COLO829 (cell line): ENCODE measurements at regions not wholly inside any gene's neighbourhood (a gene's known extent, or its start where the extent isn't known, plus 50 kb on each side); places are given as distances from the start of the nearest gene placed in this dataset.

Experiments
- DNase-seq: peaks from one replicate; pipeline ENCODE4 v3.0.0; 2012; ENCODE audit warnings: low spot score

DNA sequence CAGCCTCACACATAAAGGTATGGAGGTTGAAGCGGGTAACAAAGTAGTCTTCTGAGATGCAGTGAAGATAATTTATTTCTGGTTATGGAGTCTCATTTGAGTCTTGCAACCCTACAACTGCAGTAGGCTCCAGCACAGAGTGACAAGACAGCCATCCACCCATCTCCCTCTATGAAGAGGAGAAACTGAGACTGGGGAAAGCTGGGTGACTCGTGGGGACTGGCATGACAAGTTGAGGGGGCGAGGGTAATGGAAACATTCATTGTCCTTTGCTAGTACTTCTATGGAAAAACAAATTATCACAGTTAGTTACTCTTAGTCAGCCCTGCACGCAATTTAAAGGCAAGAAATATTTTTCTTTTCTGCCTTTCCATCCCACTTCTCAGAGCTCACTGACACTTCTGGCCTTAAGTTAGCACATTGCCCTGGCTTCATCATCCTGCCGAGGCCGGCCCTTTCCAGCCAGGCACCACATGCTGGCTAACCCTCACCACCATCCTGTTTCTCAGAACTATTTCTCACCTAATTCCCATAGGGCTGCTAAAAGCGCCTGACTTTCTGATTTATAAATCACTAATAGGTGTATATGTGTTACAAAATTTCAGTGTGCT, 361.1 kb downstream of the ETS1 start:
- DNase-seq = no peak

DNA sequence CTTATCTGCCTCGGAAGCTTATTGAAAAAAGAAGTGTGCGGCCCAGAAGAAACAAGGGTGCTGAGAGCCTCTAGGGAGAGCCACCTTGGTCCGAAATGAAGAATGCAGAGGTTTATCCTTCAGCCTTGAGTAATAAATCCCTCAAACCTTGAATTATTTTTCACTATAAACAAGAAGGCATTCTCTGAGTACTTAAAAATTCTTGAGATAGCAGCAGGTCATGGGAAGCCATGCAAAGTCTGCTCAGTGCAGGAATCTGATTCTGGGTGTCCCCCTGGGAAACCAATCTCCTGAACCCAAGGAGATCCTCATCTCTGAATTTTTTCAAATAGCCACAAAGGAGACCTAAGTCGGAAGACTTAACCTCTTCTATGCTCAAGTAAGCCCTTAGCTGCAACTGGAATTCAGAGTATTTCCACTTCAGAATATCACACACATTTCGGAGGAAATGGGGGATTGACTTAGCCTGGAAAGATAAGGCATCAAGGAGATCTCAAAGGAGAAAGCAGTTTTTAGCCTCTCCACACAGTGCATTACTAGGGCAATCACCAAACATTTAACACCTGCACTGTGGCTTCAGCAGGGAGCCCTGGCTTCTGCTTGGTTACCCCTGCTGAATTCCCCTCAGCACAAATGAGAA, 365.0 kb downstream of the ETS1 start:
- no peak for DNase-seq

GRCh38 chr11:128219731-128220120, 367.6 kb downstream of the ETS1 start:
- no peak for DNase-seq

- no peak for DNase-seq
Observed at GRCh38 chr11:128216198-128216597, 371.2 kb downstream of the ETS1 start.

- no peak for DNase-seq
Observed at GRCh38 chr11:128215238-128215882, 372.0 kb downstream of the ETS1 start.

DNA sequence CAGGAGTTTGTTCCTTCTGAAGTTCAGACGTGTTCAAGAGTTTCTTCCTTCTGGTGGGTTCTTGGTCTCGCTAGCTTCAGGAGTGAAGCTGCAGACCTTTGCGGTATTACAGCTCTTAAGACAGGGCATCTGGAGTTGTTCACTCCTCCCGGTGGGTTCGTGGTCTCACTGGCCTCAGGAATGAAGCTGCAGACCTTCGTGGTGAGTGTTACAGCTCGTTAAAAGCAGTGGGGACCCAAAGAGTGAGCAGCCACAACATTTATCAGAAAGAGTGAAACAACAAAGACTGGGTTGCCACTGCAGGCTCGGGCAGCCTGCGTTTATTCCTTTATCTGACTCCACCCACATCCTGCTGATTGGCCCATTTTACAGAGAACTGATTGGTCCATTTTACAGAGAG, 373.1 kb downstream of the ETS1 start:
- no peak for DNase-seq

DNA sequence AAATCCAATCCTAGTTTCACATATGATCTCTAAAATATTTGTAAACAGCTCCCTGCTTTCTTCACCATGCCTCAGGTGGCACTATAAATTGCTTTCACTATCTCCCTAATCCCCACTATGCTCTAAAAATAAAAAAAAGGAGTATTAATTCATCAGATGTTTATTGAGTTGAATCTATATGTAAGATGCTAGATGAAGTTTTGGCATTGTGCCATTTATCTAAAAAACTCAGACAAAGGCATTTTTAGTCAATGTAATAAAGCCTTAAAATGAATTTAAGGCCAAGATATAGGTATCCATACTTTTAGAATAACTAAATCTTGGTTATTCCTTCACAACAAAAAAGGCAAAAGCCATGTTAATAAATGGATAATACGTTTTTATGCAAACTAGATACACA, 373.9 kb downstream of the ETS1 start:
- no peak for DNase-seq

- DNase-seq = no peak
Observed at GRCh38 chr11:128212324-128212723, 375.0 kb downstream of the ETS1 start.

- peak; percentile 86 for DNase-seq
Observed at GRCh38 chr11:128210148-128210940, 377.0 kb downstream of the ETS1 start.

DNA sequence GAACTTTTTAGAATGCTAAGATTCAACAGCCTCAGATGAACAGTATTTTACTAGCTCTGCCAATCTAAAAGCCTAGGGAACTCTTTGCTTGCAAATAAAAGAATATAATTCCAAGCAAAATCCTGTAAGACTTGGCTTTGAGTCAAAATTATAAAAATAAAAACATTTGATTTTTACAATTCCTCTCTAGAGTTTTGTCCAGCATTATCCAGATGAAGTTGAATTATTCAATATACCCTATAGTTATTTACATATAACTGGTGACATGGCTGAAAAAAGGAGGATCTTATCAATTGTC, 378.3 kb downstream of the ETS1 start:
- no peak for DNase-seq

GRCh38 chr11:128208329-128209137, 378.8 kb downstream of the ETS1 start:
- DNase-seq = peak; percentile 6

GRCh38 chr11:128207861-128208321, 379.5 kb downstream of the ETS1 start:
- DNase-seq = no peak

DNA sequence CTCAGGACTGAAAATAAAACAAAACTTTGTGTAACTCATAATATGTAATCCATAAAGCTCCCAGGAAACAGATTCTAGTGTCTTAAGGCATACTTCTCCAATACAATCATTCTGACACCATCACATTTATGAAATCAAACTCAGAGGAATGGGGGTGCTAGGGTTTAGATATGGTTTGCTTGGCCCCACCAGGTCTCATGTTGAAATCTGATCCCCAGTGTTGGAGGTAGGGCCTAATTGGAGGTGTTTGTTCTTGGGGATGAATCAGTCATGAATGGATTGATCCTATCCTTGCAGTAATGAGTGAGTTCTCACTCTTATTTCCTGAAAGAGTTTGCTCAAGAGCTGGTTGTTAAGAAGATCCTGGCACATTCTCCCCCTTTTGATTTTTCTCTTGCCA, 380.9 kb downstream of the ETS1 start:
- no peak for DNase-seq

DNA sequence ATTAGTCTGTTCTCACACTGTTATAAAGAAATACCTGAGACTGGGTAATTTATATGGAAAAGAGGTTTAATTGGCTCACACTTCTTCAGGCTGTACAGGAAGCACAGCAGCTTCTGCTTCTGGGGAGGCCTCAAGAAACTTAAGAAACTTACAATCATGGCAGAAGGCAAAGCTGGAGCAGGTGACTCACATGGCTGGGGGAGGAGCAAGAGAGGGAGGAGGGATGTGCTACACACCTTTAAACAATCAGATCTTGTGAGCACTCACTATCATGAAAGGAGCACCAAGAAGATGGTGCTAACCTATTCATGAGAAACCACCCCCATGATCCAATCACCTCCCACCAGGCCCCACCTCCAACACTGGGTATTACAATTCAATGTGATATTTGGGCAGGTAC, 381.6 kb downstream of the ETS1 start:
- no peak for DNase-seq

- DNase-seq = no peak
Observed at GRCh38 chr11:128204898-128205297, 382.5 kb downstream of the ETS1 start.

DNA sequence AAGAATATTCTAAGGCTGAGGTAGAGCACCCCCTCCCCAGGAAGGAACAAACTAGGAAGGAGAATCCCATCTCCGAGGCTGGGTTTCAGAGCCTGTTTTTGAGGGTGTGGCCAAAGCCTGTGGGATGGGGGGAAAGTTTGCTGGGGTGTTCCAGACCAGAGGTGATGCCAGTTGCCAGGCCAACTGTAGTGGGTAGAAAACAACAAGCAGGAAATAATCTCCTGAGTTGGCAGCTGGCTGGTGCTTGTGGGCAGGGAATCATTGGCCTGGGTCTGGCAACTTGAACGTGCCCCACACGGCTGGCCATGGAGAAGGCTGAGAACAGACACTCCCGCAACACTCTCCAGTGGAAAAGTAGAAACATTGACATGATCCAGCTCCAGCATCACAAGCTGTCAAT, 385.6 kb downstream of the ETS1 start:
- no peak for DNase-seq

DNA sequence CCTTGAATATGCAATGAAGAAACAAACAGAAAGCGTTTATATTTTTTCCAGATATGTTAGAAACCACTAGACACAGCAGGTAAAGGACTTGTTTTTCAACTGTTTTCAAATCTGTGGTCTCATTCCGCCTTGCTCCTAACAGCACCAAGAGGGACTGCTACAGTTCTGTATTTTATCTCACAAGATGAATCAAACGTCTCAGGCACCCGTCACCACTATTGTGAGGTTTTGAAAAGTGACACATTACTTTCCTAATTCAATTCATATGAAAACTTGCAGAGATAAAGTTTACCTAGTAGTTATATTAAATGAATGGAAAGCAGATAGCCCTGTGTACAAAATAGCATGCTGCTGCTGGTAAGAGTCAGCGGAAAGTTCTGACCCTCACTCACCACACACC, 386.3 kb downstream of the ETS1 start:
- no peak for DNase-seq

DNA sequence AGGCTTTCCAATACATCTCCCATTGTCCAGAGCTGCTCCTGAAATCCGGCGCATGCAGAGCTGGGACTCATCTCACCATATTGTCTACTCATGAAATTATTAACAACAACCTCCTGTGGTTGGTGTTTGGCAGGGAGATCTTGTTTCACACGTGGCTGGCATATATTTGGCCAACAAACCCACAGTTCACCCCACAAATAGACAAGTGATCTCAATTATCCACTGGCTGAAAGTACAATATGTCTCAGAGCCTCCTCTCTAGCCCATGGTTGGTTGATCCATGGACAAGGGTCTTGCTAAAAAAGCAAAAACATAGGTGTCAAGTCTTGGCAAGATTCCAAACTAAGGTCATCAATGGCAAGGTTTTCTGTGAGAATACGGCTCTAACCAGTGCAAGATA, 386.9 kb downstream of the ETS1 start:
- DNase-seq = no peak

DNA sequence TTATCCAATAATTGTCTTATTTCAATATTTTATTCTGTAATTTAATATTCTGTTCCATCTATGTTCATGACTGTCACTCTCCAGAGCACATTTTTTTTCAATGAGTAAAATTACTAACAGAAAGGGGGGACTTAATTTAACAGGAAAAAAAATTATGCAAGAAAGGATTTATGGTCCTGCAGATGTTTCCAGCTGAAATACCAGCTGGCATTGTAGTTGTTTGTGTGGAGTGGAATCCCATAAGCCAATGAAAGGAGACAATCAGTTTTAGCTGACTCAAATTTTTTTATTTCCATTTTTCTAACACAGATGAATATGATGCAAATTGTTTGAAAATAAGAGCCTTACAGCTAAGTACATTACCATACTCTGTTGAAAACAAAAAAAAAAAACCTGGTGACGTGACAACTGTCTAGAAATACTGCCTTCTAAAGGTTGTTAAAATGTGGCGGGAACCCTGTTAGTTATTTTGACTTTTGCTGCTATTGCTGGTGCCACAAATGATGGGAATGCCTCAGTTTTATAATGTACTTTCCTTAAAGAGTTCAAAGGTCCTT, 389.1 kb downstream of the ETS1 start:
- DNase-seq = no peak

DNA sequence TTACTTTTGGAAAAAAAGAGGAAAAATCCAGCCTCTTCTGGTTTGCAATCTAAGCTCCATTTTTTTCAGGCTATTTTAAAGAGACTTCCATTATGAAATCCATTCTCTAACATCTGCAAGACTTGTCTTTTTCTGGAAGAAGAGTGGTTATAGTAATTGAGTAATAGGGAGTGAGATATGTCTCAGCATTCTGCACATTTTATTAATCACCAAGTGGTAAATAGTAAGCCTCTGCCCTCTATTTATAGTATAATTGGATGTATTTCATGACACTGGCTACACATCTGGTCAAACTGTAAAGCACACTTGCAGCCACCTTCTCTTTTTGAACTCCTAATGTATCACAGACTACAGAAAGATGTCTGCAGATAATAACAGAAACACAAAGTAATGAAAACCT, 391.1 kb downstream of the ETS1 start:
- no peak for DNase-seq

DNA sequence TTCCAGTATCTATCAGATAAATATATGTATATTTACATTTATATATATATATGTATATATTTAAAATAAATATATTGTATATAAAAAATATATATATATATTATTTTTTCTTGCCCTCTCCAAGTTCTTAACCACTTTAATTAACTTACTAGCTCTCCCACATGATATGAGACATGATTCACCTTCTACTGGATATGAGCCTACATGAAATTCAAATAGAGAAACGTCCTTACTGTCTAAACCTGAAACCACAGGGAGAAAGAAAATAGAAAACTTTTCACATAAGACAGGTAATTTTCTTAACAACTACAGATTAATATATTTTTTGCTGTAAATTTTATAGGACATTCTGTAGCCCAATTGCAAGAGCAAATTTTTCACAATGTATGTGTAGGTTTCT, 391.6 kb downstream of the ETS1 start:
- no peak for DNase-seq
